Spinal cord (tissue), 9 donors: ENCODE measurements at regions not wholly inside any gene's neighbourhood (a gene's known extent, or its start where the extent isn't known, plus 50 kb on each side); places are given as distances from the start of the nearest gene placed in this dataset.

Experiments used
- DNase-seq, 6 donors: peaks; one replicate each; pipeline versions ENCODE4 v3.0.0 to v3.0.0-alpha.2; 2013 to 2015; ENCODE audit warnings: low spot score in 6 of 6, low read depth in 4 of 6
- H3K27ac ChIP-seq: one replicate; pipeline ENCODE4 v1.5.1; 2013; ENCODE audit warnings: low read depth, low read length, control low read depth
- H3K27me3 ChIP-seq: one replicate; pipeline ENCODE4 v1.6.1; 2013; ENCODE audit warnings: low read length; ENCODE audit not compliant: control insufficient read depth, insufficient read depth
- H3K36me3 ChIP-seq: one replicate; pipeline ENCODE4 v1.6.1; 2013; ENCODE audit warnings: low read length; ENCODE audit not compliant: control insufficient read depth, insufficient read depth
- H3K4me1 ChIP-seq: one replicate; pipeline ENCODE4 v1.6.1; 2013; ENCODE audit warnings: low read length; ENCODE audit not compliant: control insufficient read depth, insufficient read depth
- H3K4me3 ChIP-seq: one replicate; pipeline ENCODE4 v1.5.1; 2013; ENCODE audit warnings: low read depth, low read length, control low read depth
- H3K9me3 ChIP-seq: one replicate; pipeline ENCODE4 v1.6.1; 2013; ENCODE audit warnings: low read length; ENCODE audit not compliant: control insufficient read depth, insufficient read depth
- WGBS: methylation state at CpG from one replicate; pipeline ENCODE4 v1.1.5; 2013; ENCODE audit warnings: missing lambda C conversion rate; ENCODE audit not compliant: insufficient coverage; 5-methylcytosine and 5-hydroxymethylcytosine counted together
- donor health status: healthy.

- H3K9me3 ChIP-seq = peaks cover 2% of the 10 kb centered on the region
- H3K4me1 ChIP-seq = no peaks in the 10 kb centered on the region
- no peaks in the 10 kb centered on the region for H3K27me3 ChIP-seq
- peak in 1 of 6 donors; percentile 22 for DNase-seq
- no peaks in the 10 kb centered on the region for H3K36me3 ChIP-seq
- H3K4me3 ChIP-seq = no peak overlapping the region
- H3K27ac ChIP-seq = no peak overlapping the region
Observed at GRCh38 chr12:87142342-87142741, 886.2 kb upstream of the MGAT4C start.

DNA sequence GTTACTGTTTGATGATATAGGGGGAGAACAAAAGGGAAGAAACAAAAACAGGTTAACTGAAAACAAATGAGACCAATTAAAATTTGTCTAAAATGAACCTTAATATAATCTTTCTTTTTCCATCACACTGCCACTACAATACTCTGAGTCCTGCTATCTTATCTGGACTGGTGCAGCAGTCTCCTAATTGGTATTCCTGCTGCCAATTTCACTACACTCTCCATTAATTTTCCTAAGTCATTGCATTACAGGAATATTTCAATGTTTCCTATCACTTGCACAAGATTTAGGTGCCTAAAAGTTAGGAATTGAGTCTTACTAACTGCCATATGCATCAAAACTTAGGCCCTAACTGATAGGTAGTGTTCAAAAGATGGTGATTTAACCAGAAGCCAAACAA is 884.9 kb upstream of the MGAT4C start:
- no peak overlapping the region for H3K4me3 ChIP-seq

DNA sequence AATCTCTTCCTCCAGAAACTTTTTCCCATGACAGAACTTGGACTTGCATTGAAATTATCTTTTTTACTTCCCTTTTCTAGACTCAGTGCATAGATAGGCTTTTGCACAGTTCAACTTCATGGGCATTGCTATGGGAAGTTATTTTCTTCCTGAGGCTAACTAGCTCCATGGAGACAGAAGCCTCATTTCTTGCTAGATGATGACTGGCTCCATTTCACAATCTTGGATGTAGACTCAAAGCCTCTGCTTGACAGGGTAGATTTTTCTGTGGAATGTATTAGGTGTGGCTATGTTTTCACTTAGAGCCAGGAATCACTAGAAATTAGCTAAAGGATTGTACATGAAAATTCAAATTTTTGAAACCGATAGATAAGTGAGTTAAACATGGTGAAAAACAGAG is 884.1 kb upstream of the MGAT4C start:
- DNase-seq = no peak
- Histone ChIP-seq H3K4me1 (no peaks in the 10 kb centered on the region), H3K4me3 (no peak overlapping the region), H3K9me3 (peaks cover 2% of the 10 kb centered on the region), H3K27me3 (no peaks in the 10 kb centered on the region), H3K36me3 (no peaks in the 10 kb centered on the region), H3K27ac (no peak overlapping the region)
- WGBS = 88% methylated on average over 1 of the region's 1 CpG

More for the DNA sequence above, 884.9 kb upstream of the MGAT4C start:
- Histone ChIP-seq H3K27ac (no peak overlapping the region), H3K9me3 (peaks cover 2% of the 10 kb centered on the region), H3K36me3 (no peaks in the 10 kb centered on the region), H3K4me1 (no peaks in the 10 kb centered on the region), H3K27me3 (no peaks in the 10 kb centered on the region)
- no peak for DNase-seq

GRCh38 chr12:87137220-87137619 is 881.0 kb upstream of the MGAT4C start:
- Histone ChIP-seq H3K36me3 (no peaks in the 10 kb centered on the region), H3K27ac (no peak overlapping the region), H3K27me3 (no peaks in the 10 kb centered on the region), H3K9me3 (peaks cover 2% of the 10 kb centered on the region), H3K4me3 (no peak overlapping the region), H3K4me1 (no peaks in the 10 kb centered on the region)
- no peak for DNase-seq

DNA sequence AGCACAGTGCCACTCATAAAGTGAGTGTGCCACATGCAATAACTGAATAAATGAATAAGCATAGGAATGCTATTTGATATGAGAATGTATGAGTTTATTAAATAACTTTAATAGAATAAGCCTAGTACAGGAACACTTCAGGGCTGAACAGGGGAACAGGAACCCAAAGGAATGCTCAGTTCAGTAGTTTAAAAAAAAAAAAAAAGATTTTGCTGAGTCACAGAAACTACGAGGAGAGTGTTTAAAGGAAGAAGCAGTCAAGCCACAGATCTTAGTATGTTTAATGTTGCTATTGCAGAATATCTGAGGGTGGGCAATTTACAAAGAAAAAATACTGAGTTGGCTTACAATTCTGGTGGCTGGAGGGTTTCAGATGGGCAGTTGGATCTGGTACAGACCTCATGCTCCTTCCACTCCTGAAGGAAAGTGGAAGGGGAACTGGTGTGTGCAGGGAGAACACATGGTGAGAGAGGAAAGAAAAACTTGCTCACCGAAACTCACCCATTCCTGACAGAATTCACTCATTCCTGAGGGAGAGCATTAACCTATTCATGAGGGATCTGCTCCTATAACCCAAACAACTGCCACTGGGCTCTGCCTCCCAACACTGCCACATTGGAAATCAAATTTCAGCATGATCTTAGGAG is 880.3 kb upstream of the MGAT4C start:
- Histone ChIP-seq H3K27ac (no peak overlapping the region), H3K36me3 (no peaks in the 10 kb centered on the region), H3K4me3 (no peak overlapping the region), H3K27me3 (no peaks in the 10 kb centered on the region), H3K4me1 (no peaks in the 10 kb centered on the region), H3K9me3 (peaks cover 2% of the 10 kb centered on the region)
- 20% methylated on average over 1 of the region's 2 CpGs for WGBS
- DNase-seq = no peak

- peaks cover 1% of the 10 kb centered on the region for H3K9me3 ChIP-seq
- no peaks in the 10 kb centered on the region for H3K27me3 ChIP-seq
- DNase-seq = peak in 4 of 6 donors; percentile 5 to 94 (median 52)
- no peak overlapping the region for H3K4me3 ChIP-seq
- H3K27ac ChIP-seq = no peak overlapping the region
- H3K36me3 ChIP-seq = no peaks in the 10 kb centered on the region
- H3K4me1 ChIP-seq = no peaks in the 10 kb centered on the region
Observed at GRCh38 chr12:87127272-87127671, 871.1 kb upstream of the MGAT4C start.

DNA sequence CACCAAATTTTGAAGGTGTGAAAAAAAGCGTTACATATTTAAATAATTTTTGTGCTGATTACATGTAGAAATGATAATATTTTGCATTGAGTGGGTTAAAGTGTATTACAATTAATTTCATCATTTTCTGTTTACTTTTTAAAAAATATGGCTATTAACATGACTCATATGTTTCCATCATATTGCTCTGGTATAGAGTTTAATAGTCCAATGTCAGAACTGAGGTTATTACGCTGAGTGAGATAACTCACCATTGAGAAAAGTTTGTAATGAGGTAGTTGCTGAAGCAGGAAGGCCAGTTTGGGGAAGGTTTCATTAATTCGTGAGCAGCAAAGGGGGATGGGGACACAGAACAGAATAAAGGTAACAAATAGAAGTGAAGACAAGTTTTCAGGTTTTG is 865.7 kb upstream of the MGAT4C start:
- 100% methylated on average over 2 of the region's 3 CpGs for WGBS
- Histone ChIP-seq H3K36me3 (no peaks in the 10 kb centered on the region), H3K9me3 (peaks cover 1% of the 10 kb centered on the region), H3K27me3 (no peaks in the 10 kb centered on the region), H3K4me1 (no peaks in the 10 kb centered on the region), H3K27ac (no peak overlapping the region), H3K4me3 (no peak overlapping the region)
- DNase-seq = no peak

DNA sequence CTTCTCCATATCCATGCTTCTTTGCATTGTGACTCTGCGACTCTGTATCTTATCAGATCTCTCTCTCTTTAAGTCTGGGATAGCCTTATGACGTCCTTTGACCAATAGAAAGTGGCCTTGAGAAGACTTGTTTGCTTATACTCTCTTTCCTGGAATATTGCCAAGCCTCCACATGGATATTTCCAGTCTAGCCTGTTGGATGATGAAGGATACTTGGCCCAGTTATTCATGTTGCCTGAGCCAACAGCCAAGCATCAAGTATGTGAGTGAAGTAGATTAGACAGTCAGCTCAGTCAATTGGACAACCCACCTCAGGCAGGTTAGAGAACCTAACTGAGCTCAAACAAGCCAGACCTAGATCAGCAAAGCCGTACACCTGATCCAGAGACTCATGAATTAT is 864.2 kb upstream of the MGAT4C start:
- Histone ChIP-seq H3K36me3 (no peaks in the 10 kb centered on the region), H3K27ac (no peak overlapping the region), H3K4me1 (no peaks in the 10 kb centered on the region), H3K4me3 (no peak overlapping the region), H3K27me3 (no peaks in the 10 kb centered on the region), H3K9me3 (peaks cover 1% of the 10 kb centered on the region)
- DNase-seq = no peak
- no CpG with 5 or more reads among the region's 3 CpGs for WGBS

- no peaks in the 10 kb centered on the region for H3K4me1 ChIP-seq
Observed at GRCh38 chr12:87119713-87120112, 863.5 kb upstream of the MGAT4C start.

GRCh38 chr12:87117526-87117925 is 861.3 kb upstream of the MGAT4C start:
- Histone ChIP-seq H3K4me1 (no peaks in the 10 kb centered on the region), H3K9me3 (no peaks in the 10 kb centered on the region), H3K27ac (no peak overlapping the region), H3K4me3 (no peak overlapping the region), H3K27me3 (no peaks in the 10 kb centered on the region), H3K36me3 (no peaks in the 10 kb centered on the region)
- no peak for DNase-seq
- WGBS = no CpG with 5 or more reads among the region's 1 CpG

More at GRCh38 chr12:87119713-87120112, 863.5 kb upstream of the MGAT4C start:
- no peaks in the 10 kb centered on the region for H3K27me3 ChIP-seq
- DNase-seq = no peak
- H3K9me3 ChIP-seq = peaks cover 1% of the 10 kb centered on the region
- no peak overlapping the region for H3K4me3 ChIP-seq
- no peaks in the 10 kb centered on the region for H3K36me3 ChIP-seq
- no peak overlapping the region for H3K27ac ChIP-seq
